HG03135 (cell line): ENCODE measurements at regions not wholly inside any gene's neighbourhood (a gene's known extent, or its start where the extent isn't known, plus 50 kb on each side); places are given as distances from the start of the nearest gene placed in this dataset.
"Not testable (repeated sequence)": the region's sequence is repeated elsewhere in the genome, so short reads cannot be mapped to it uniquely, and the experiment has no call there.

Experiments used
- ATAC-seq: cut with Tn5 transposase; IDR thresholded peaks from one replicate; pipeline ENCODE4 v1.9.1; 2021; ENCODE audit warnings: mild to moderate bottlenecking, moderate library complexity; ENCODE audit not compliant: unreplicated experiment

GRCh38 chr3:70744536-70744935 lies 432.1 kb upstream of the MDFIC2 start:
- no peak for ATAC-seq

DNA sequence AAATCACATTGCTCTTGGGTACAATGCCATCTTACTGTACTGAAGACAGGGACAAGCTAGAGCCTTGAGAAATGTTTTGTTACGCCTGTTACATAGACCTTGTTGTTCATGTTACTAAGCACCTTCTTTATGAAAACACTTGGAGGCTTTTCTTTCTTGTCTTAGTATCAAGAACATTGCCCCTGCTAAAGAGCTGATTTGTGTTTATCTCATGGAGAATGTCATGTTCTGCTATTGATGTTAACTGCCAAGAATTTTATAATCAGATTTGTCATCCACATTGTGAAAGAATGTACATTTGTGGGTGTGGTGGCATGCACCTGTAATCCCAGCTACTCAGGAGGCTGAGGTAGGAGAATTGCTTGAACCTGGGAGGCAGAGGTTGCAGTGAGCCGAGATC lies 431.3 kb upstream of the MDFIC2 start:
- ATAC-seq: no peak

GRCh38 chr3:70742081-70742480 lies 429.6 kb upstream of the MDFIC2 start:
- ATAC-seq: no peak

DNA sequence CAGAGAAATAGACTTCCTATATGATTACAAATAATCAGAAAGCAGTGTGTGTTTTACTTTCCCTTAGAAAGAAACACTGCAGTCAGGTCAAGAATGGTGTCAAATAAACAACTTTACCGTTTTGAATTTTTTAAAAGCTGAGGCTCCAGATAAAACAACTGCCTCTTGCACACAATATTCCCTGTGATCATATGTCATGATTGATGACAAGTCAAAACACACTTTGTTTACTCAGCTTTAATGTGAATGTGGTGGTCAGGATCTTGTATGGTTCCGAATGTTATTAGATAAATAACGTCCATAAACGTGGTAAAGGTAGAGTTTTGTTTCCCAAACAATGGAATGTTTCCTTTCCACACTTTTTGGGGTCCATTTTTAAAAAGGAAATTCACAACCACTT lies 428.4 kb upstream of the MDFIC2 start:
- no peak for ATAC-seq

DNA sequence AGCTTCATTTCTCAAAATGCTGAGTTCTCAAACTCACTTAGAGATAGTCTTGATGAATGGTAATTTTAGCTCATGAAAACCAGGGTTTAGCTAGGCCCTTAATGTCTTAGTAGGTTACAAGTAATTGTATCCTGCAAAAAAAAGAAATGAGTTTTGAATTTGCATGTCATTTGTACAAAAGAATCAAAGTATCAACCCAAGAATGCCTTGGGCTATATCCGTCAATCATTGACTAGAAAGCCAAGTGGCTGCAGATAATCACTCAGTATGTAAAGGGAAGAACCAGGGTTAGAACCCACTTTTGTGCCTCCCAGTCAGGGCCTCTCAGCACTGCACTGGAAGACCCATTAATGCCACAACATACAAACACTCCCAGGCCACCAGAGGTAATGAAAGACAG lies 427.6 kb upstream of the MDFIC2 start:
- ATAC-seq: no peak

- no peak for ATAC-seq
Measured at GRCh38 chr3:70738291-70738681, 425.8 kb upstream of the MDFIC2 start.

DNA sequence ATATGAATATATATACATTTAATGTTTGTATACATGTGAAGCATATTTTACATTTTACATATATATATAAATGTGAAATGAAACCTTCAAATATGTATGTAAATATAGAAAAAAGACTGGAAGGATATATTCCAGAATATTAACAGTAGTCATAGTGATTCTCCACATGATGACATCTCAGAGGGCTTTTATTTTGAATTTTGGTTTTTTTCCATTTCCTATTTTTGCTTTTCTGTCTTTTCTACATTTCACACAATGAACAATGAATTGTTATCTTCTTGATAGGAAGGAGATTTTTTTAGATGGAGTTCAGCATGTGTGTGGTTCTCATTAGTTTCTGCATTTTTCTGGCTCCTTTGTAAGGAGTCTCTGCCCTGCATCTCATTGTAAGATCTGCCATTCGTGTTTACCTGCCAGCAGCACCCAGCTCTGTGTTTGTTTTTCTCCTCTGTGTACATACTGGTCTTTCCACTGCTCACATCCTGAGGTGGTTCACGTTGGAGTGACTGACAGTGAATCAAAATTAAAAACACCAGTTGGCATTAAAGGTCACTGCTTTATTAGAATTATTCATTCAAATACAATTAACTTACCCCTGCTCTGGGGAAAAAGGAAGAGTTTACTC lies 425.3 kb upstream of the MDFIC2 start:
- ATAC-seq: no peak

GRCh38 chr3:70736009-70736408 lies 423.6 kb upstream of the MDFIC2 start:
- no peak for ATAC-seq

- ATAC-seq: no peak
Measured at GRCh38 chr3:70734756-70735155, 422.3 kb upstream of the MDFIC2 start.

DNA sequence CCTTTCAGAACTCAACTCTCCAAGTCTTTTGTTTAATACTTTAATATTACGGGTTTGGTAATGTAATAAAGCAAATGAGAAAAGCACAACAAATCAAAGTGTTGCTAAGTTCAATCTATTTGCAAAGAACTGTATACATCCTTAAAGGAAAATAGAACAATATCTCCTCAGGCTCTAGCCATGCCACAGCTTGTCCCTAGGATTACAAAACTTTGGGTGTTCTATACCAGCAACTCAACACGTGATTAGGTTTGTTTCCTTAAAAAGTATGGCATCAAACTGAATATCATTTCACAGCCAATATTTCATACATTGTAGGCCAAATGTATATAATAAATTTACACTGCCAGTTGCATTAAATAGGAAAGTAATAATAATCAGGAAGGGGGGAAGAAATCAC lies 418.6 kb upstream of the MDFIC2 start:
- ATAC-seq: no peak

GRCh38 chr3:70729845-70730244 lies 417.4 kb upstream of the MDFIC2 start:
- no peak for ATAC-seq

DNA sequence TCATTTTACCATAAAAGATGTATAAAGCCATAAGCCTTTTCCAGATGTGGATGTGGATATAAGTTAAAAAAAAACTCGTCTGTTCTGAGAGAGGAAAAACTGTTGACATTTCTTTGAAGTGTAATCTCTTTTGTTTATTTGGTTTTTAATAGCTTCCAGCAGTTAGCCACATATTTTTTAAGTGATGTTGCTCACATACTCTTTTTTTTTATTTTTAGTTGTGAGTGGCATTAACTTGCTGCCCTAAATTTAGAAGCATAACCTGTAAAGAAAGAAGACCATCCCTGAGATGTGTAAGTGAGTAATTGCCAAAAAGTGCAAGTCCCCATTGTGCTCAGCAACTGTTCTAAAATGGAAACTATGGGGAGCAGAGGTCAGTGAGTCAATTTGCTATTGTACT lies 415.9 kb upstream of the MDFIC2 start:
- ATAC-seq: no peak

DNA sequence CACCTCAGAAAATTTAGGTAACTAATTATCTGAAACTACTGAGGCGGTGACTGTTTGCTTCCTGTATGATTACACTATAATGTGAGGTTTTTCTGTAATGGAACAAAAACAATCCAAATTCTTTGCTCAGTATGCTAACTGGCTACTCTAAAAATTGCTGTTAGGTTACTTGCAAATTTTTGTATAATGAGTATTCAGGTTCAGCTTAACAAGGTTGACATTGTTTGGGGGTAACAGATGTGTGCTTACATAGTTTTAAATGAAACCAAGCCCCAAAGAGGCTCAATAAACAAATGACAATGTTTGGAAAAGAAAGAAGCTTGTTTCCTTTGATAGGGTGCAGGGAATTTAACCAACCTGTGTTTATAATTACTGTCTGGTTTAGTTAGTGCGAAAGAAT lies 414.5 kb upstream of the MDFIC2 start:
- ATAC-seq: no peak

GRCh38 chr3:70726096-70726938 lies 413.9 kb upstream of the MDFIC2 start:
- no peak for ATAC-seq

GRCh38 chr3:70722018-70722417 lies 409.6 kb upstream of the MDFIC2 start:
- no peak for ATAC-seq

DNA sequence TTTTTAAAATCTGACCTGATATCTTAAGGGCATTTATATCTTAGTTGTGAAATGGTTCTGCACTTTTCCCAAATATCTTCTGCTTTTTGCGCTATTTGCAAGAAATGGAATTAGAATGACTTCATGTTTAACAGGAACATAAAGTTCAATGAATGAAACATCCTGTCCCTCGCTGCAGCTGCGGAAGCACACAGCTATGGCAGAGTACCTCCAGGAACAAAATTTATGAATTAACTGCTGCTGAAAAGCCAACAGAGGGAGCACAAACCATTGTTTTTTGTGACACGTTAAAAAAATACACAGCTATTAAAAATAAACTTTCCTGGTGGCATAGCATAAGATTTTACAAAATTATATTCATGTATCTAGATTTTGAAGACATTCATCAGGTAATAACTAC lies 404.4 kb upstream of the MDFIC2 start:
- no peak for ATAC-seq

DNA sequence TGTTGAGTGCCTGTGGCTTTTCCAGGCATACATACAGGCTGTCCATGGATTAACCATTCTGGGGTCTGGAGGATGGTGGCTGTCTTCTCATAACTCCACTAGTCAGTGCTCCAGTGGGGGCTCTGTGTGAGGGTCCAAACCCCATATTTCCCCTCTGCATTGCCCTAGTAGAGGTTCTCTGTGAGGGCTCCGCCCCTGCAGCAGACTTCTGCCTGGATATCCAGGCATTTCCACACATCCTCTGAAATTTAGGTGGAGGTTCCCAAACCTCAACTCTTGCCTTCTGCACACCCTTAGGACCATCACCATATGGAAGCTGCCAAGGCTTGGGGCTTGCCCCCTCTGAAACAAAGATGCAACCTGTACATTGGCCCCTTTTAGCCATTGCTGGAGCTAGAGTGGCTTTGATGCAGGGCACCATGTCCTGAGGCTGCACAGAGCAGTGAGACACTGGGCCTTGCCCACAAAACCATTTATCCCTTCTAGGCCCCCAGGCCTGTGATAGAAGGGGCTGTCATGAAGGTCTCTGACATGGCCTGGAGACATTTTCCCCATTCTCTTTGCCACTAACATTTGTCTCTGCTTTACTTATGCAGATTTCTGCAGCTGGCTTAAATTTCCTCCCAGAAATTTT lies 400.1 kb upstream of the MDFIC2 start:
- ATAC-seq: no peak

GRCh38 chr3:70703305-70704102 lies 391.1 kb upstream of the MDFIC2 start:
- ATAC-seq: no peak

DNA sequence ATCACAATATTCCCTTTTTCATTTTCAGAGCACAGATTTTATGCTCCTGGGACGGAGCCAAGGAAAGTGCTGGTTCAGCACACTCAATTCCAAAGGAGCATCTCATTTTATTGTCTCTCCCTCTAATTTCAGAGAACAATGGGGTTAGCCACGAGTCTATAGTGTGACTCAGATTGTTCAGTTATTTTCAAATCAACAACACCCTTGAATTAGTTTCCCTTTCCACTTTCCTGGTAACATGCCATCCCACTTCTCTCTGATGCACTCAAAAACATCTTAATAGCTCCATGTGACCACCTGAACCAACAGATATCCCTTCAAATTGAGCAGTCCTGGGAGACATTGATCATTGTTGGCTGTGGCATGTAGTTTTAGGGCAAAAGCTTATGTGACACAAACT lies 389.7 kb upstream of the MDFIC2 start:
- ATAC-seq: no peak

DNA sequence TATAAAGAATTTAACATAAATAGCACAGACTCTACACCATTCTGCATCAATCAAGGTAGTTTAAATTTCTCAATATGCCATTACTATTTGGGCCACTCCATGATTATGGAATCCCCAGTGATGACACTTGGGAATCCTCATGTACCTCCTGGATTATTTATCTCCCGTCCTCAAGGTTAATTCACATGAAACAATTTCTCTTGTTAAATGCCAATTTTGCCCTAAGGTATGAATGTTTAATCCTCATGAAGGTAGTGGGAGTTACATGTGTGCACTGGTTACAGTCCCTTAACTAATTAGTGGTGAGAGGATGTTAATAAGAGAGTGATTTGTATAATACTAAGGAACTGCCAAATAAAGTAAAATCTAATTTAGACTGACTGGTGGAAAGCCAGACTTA lies 372.3 kb upstream of the MDFIC2 start:
- ATAC-seq: no peak

- ATAC-seq: not testable (repeated sequence)
Measured at GRCh38 chr3:70675810-70676209, 363.4 kb upstream of the MDFIC2 start.
